ENCODE measurements at regions not wholly inside any gene's neighbourhood (a gene's known extent, or its start where the extent isn't known, plus 50 kb on each side); places are given as distances from the start of the nearest gene placed in this dataset.

GRCh38 chr18:43420091-43420490 is 142.8 kb upstream of the SYT4 start:
- no peak overlapping the region for H3K4me3 Mint-ChIP-seq
- no peaks in the 10 kb centered on the region for H3K36me3 Mint-ChIP-seq
- DNase-seq (ENCODE audit: low spot score) (no peak), ATAC-seq (no peak)
- H3K27me3 Mint-ChIP-seq, result no peaks in the 10 kb centered on the region
- no peak overlapping the region for H3K27ac Mint-ChIP-seq
- no peaks in the 10 kb centered on the region for H3K4me1 Mint-ChIP-seq (ENCODE audit: low read depth in 2 of 2)
- H3K9me3 Mint-ChIP-seq, result peaks cover 10% of the 10 kb centered on the region

- DNase-seq (ENCODE audit: low spot score), result no peak
- Mint-ChIP-seq H3K4me3 (no peak overlapping the region), H3K4me1 (ENCODE audit: low read depth in 2 of 2) (no peaks in the 10 kb centered on the region), H3K9me3 (peaks cover 14% of the 10 kb centered on the region), H3K27me3 (no peaks in the 10 kb centered on the region), H3K36me3 (no peaks in the 10 kb centered on the region), H3K27ac (no peak overlapping the region)
- no peak for ATAC-seq
Observed at GRCh38 chr18:43420950-43421349, 143.7 kb upstream of the SYT4 start.

- Mint-ChIP-seq H3K9me3 (peaks cover 16% of the 10 kb centered on the region), H3K27me3 (no peaks in the 10 kb centered on the region), H3K4me1 (ENCODE audit: low read depth in 2 of 2) (no peaks in the 10 kb centered on the region), H3K4me3 (no peak overlapping the region), H3K27ac (no peak overlapping the region), H3K36me3 (no peaks in the 10 kb centered on the region)
- ATAC-seq, result no peak
- DNase-seq (ENCODE audit: low spot score), result no peak
Observed at GRCh38 chr18:43422518-43422917, 145.2 kb upstream of the SYT4 start.

GRCh38 chr18:43435851-43436250 is 158.6 kb upstream of the SYT4 start:
- no peak overlapping the region for H3K27ac Mint-ChIP-seq
- DNase-seq (ENCODE audit: low spot score) (no peak), ATAC-seq (no peak)
- H3K4me3 Mint-ChIP-seq, result no peak overlapping the region
- peaks cover 11% of the 10 kb centered on the region for H3K9me3 Mint-ChIP-seq
- H3K36me3 Mint-ChIP-seq, result no peaks in the 10 kb centered on the region
- H3K4me1 Mint-ChIP-seq (ENCODE audit: low read depth in 2 of 2), result no peaks in the 10 kb centered on the region
- no peaks in the 10 kb centered on the region for H3K27me3 Mint-ChIP-seq

- no peaks in the 10 kb centered on the region for H3K36me3 Mint-ChIP-seq
- no peak for ATAC-seq
- H3K27me3 Mint-ChIP-seq, result no peaks in the 10 kb centered on the region
- no peak overlapping the region for H3K27ac Mint-ChIP-seq
- no peak for DNase-seq (ENCODE audit: low spot score)
- H3K4me1 Mint-ChIP-seq (ENCODE audit: low read depth in 2 of 2), result no peaks in the 10 kb centered on the region
- no peak overlapping the region for H3K4me3 Mint-ChIP-seq
- peaks cover 10% of the 10 kb centered on the region for H3K9me3 Mint-ChIP-seq
Observed at GRCh38 chr18:43442131-43442530, 164.8 kb upstream of the SYT4 start.

- DNase-seq (ENCODE audit: low spot score) (no peak), ATAC-seq (no peak)
- Mint-ChIP-seq H3K27me3 (no peaks in the 10 kb centered on the region), H3K9me3 (peaks cover 10% of the 10 kb centered on the region), H3K4me3 (no peak overlapping the region), H3K27ac (no peak overlapping the region), H3K4me1 (ENCODE audit: low read depth in 2 of 2) (no peaks in the 10 kb centered on the region), H3K36me3 (no peaks in the 10 kb centered on the region)
Observed at GRCh38 chr18:43442571-43442970, 165.3 kb upstream of the SYT4 start.

- no peak for ATAC-seq
- Mint-ChIP-seq H3K27ac (no peak overlapping the region), H3K36me3 (peaks cover 8% of the 10 kb centered on the region), H3K4me3 (no peak overlapping the region), H3K27me3 (no peaks in the 10 kb centered on the region), H3K9me3 (peaks cover 11% of the 10 kb centered on the region), H3K4me1 (ENCODE audit: low read depth in 2 of 2) (no peaks in the 10 kb centered on the region)
- no peak for DNase-seq (ENCODE audit: low spot score)
Observed at GRCh38 chr18:43465483-43465882, 188.2 kb upstream of the SYT4 start.

- Mint-ChIP-seq H3K9me3 (peaks cover 6% of the 10 kb centered on the region), H3K27ac (no peak overlapping the region), H3K36me3 (no peaks in the 10 kb centered on the region), H3K27me3 (no peaks in the 10 kb centered on the region), H3K4me1 (ENCODE audit: low read depth in 2 of 2) (no peaks in the 10 kb centered on the region), H3K4me3 (no peak overlapping the region)
- ATAC-seq (no peak), DNase-seq (ENCODE audit: low spot score) (no peak)
Observed at GRCh38 chr18:43471873-43472272, 194.6 kb upstream of the SYT4 start.

- ATAC-seq, result no peak
- H3K36me3 Mint-ChIP-seq, result no peaks in the 10 kb centered on the region
- H3K4me3 Mint-ChIP-seq, result no peak overlapping the region
- no peaks in the 10 kb centered on the region for H3K27me3 Mint-ChIP-seq
- H3K27ac Mint-ChIP-seq, result no peak overlapping the region
- H3K4me1 Mint-ChIP-seq (ENCODE audit: low read depth in 2 of 2), result no peaks in the 10 kb centered on the region
- H3K9me3 Mint-ChIP-seq, result no peaks in the 10 kb centered on the region
- no peak for DNase-seq (ENCODE audit: low spot score)
Observed at GRCh38 chr18:43481069-43481468, 203.8 kb upstream of the SYT4 start.

- Mint-ChIP-seq H3K27ac (no peak overlapping the region), H3K27me3 (no peaks in the 10 kb centered on the region), H3K4me1 (ENCODE audit: low read depth in 2 of 2) (no peaks in the 10 kb centered on the region), H3K9me3 (peaks cover 3% of the 10 kb centered on the region), H3K4me3 (no peak overlapping the region), H3K36me3 (no peaks in the 10 kb centered on the region)
- ATAC-seq (no peak), DNase-seq (ENCODE audit: low spot score) (no peak)
Observed at GRCh38 chr18:43482136-43482535, 204.8 kb upstream of the SYT4 start.

GRCh38 chr18:43482600-43482999 is 205.3 kb upstream of the SYT4 start:
- Mint-ChIP-seq H3K4me1 (ENCODE audit: low read depth in 2 of 2) (no peaks in the 10 kb centered on the region), H3K27ac (no peak overlapping the region), H3K4me3 (no peak overlapping the region), H3K9me3 (peaks cover 3% of the 10 kb centered on the region), H3K36me3 (no peaks in the 10 kb centered on the region), H3K27me3 (no peaks in the 10 kb centered on the region)
- DNase-seq (ENCODE audit: low spot score) (no peak), ATAC-seq (no peak)

- DNase-seq (ENCODE audit: low spot score) (no peak), ATAC-seq (no peak)
- Mint-ChIP-seq H3K9me3 (peaks cover 6% of the 10 kb centered on the region), H3K4me3 (no peak overlapping the region), H3K36me3 (no peaks in the 10 kb centered on the region), H3K27ac (no peak overlapping the region), H3K4me1 (ENCODE audit: low read depth in 2 of 2) (no peaks in the 10 kb centered on the region), H3K27me3 (no peaks in the 10 kb centered on the region)
Observed at GRCh38 chr18:43484710-43485109, 207.4 kb upstream of the SYT4 start.

- Mint-ChIP-seq H3K27ac (no peak overlapping the region), H3K4me3 (no peak overlapping the region), H3K27me3 (no peaks in the 10 kb centered on the region), H3K9me3 (peaks cover 6% of the 10 kb centered on the region), H3K36me3 (no peaks in the 10 kb centered on the region), H3K4me1 (ENCODE audit: low read depth in 2 of 2) (no peaks in the 10 kb centered on the region)
- ATAC-seq (no peak), DNase-seq (ENCODE audit: low spot score) (no peak)
Observed at GRCh38 chr18:43485545-43485963, 208.3 kb upstream of the SYT4 start.

GRCh38 chr18:43486462-43486861 is 209.2 kb upstream of the SYT4 start:
- H3K4me3 Mint-ChIP-seq, result no peak overlapping the region
- no peak for DNase-seq (ENCODE audit: low spot score)
- H3K27me3 Mint-ChIP-seq, result no peaks in the 10 kb centered on the region
- no peak for ATAC-seq
- H3K4me1 Mint-ChIP-seq (ENCODE audit: low read depth in 2 of 2), result no peaks in the 10 kb centered on the region
- H3K27ac Mint-ChIP-seq, result no peak overlapping the region
- H3K36me3 Mint-ChIP-seq, result no peaks in the 10 kb centered on the region
- H3K9me3 Mint-ChIP-seq, result peaks cover 6% of the 10 kb centered on the region

GRCh38 chr18:43501099-43501498 is 223.8 kb upstream of the SYT4 start:
- no peak overlapping the region for H3K4me3 Mint-ChIP-seq
- ATAC-seq (no peak), DNase-seq (ENCODE audit: low spot score) (no peak)
- no peak overlapping the region for H3K27ac Mint-ChIP-seq
- no peaks in the 10 kb centered on the region for H3K4me1 Mint-ChIP-seq (ENCODE audit: low read depth in 2 of 2)
- no peaks in the 10 kb centered on the region for H3K36me3 Mint-ChIP-seq
- H3K9me3 Mint-ChIP-seq, result peaks cover 16% of the 10 kb centered on the region
- H3K27me3 Mint-ChIP-seq, result no peaks in the 10 kb centered on the region

Measured in natural killer cell treated with Interleukin-12 subunit alpha and Interleukin-12 subunit beta and Interleukin-15 and Interleukin-18, amount 100 ng/mL, for 72 hours (primary cell).